GM21619 (cell line): ENCODE measurements at regions not wholly inside any gene's neighbourhood (a gene's known extent, or its start where the extent isn't known, plus 50 kb on each side); places are given as distances from the start of the nearest gene placed in this dataset.
"Not testable (repeated sequence)": the region's sequence is repeated elsewhere in the genome, so short reads cannot be mapped to it uniquely, and the experiment has no call there.

Source experiments
- ATAC-seq: cut with Tn5 transposase; IDR thresholded peaks from one replicate; pipeline ENCODE4 v1.9.1; 2021; ENCODE audit not compliant: unreplicated experiment

DNA sequence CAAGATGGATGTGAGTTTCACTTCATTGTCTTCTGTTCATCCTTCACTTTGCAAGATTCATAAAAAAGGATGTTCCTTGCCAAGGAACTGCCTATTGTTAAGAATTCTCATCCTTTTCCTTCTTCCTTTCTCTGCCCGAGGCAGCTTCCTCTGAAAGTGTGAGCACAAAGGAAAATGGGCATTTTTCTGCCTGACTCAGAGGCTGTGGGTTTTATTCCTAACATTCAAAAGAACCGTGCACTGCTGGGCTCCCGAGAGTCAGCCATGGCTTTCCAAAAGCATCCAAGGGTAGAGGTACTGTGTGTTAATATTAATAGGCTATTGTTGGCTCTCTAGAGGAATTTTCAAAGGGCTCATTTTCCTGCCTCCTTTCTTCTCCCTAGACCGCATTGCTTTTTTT, 289.4 kb downstream of the ABCC12 start:
- ATAC-seq, result no peak

DNA sequence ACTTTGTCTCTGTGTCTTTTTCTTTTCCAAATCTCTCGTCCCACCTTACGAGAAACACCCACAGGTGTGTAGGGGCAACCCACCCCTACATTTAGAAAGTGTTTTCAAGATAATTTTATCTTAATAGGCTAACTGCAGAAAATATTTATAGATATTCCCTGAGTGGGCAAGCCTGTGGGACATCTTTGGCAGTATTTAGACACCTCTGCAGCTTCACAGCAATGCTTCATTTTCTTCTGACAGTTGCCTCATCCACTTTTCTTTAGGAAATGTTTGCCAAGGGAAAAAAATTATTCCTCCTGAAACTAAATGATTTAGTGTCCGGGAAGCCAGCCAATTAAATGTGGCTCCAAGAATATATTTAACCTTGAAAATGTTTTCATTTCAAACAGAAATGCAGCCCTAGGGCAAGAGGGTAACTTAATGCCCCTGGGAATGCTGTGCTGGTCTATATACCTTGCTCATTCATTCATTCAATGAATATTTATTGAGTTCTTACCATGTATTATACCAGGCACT, 290.4 kb downstream of the ABCC12 start:
- ATAC-seq, result no peak

DNA sequence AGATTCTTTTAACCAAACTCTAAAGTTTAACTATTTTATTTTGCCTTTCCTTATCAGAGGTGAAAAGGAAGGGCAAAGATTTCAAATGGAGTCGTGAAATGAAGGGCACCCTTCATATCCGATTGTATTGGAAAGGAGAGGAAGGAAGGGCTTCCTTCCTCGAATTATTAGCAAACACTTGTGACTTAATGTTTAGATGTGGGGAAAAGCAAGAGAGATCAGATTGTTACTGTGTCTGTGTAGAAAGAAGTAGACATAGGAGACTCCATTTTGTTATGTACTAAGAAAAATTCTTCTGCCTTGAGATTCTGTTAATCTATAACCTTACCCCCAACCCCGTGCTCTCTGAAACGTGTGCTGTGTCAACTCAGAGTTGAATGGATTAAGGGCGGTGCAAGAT, 291.5 kb downstream of the ABCC12 start:
- not testable (repeated sequence) for ATAC-seq

DNA sequence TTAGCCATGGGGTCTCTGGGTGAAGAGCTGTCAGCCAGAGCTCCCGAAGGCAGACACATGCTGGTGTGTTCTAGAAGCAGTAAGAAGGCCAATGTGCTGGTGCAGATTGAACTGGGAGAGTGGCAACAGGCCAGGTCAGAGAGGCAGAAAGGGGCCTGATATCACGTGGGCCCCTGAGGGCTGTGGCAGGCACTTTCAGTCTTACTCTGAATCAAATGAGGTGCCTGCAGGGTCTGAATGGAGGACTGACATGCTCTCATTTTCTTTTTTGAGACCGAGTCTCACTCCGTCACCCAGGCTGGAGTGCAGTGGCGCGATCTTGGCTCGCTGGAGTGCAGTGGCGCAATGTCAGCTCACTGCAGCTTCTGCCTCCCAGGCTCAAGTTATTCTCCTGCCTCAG, 293.8 kb downstream of the ABCC12 start:
- no peak for ATAC-seq

DNA sequence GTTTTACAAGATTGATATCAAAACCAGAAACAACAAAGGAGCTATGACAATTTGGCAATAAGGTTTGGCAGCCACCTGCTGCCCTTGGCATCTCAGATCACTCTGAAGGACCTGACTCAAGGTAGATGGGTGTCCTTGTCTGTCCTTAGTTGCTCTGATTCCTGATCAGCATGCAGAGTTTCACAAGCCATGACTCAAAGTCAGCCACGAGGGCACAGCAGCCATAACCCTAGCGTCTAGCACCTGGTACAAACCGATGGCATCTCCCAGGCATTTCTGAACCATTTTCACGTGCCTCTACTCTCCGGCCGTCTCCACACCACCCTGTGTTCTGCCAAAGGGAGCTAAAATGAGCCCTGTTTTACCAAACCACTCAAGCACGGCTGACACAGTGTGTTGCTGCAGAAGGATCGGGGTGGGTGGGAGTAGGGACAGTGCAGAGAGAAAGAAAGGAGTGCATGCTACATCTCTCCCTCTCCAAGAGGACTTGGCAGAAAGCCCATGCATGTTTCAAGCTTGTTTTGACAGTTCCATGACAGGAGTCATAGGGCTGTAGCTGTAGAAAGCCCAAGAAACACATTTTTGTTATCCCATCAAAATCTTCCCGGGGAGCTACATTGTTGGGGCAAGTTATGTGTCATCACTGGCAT, 297.3 kb downstream of the ABCC12 start:
- ATAC-seq, result no peak

DNA sequence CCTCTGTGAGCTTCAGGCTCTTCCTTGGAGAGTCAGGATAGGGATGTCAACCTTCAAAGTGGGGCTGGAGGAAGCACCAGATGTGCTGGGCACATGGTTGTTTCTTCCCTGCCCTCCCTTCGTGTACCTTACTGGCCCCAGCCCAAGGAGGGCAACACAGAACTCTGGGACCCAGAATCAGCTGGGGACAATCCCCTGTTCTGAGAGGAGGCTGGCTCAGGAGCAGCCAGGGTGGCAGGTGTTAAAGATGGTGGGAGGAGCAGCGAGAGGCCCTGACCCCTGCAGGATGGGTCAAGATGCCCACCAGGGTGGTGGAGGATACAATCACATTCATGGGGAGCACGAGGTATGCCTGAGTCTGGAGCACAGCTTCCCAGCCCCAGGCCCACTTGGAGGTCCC, 300.4 kb downstream of the ABCC12 start:
- no peak for ATAC-seq

DNA sequence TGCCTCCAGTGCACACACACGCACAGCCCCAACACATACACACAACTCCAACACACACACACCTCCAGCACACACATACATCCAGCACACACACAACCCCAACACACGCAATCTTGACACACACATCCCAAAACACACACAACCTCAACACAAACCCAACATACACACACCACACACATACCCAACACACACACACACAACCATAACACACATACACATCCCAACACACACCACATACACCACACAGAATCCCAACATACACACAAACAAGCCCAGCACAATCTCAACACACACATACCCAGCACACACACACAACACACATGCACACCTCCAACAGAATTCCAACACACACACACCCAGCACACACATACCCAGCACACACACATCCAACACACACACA, 301.1 kb downstream of the ABCC12 start:
- no peak for ATAC-seq

DNA sequence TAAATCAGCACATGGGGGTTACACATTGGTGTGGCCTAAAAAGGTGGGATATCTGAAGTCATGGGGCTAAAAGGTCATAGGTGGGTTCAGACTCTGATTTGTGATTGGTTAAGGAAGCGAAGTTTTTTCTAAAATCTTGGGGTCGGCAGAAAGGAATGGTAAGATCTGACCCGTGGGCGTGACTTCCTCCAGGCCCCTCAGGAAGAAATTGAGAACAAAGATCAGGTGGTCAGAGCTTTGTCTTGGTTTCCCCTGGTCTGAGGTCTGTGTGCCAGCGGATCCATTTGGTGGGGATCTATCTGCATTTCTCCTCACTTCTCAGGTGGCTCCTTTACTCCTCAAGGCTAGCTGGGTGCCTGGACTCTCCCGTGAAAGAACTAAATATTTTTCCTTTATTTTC, 302.8 kb downstream of the ABCC12 start:
- no peak for ATAC-seq

DNA sequence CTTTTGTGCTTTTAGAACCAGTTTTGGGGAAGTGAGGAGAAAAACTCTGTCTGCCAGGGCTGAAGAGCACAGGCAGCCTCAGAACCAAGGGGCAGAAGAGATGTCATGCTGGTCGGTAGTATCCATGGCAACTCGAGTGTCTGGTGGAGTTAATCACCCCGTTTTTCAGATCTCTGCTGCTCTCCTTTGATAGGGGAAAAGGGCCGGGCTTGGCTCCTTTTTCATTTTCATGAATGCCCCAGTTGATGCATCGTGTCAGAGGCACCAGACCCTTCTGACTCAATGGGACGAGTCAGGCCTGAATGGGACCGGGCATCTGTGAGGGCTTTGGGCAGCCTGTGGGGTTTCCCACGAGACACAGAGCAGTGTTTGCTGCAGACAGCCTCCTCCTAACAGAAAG, 304.6 kb downstream of the ABCC12 start:
- ATAC-seq, result no peak

DNA sequence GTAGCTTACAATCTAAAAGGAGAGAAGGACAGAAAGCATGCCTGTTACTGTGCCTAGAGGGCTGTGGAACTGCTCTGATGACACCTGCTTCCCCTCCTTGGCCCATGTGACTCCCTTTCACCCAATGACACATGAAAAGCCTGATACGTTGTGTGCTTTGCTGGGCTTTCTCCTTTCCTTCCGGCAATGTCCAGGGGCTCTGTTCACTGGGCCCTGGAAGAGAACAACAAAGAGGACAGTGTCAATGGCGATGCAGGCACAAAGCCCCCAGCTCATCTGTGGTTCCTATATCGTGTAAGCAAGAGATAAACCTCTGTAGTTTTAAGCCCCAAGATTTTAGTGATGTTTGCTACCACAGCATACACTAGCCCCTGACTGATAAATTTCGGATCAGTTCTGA, 306.1 kb downstream of the ABCC12 start:
- ATAC-seq, result no peak

DNA sequence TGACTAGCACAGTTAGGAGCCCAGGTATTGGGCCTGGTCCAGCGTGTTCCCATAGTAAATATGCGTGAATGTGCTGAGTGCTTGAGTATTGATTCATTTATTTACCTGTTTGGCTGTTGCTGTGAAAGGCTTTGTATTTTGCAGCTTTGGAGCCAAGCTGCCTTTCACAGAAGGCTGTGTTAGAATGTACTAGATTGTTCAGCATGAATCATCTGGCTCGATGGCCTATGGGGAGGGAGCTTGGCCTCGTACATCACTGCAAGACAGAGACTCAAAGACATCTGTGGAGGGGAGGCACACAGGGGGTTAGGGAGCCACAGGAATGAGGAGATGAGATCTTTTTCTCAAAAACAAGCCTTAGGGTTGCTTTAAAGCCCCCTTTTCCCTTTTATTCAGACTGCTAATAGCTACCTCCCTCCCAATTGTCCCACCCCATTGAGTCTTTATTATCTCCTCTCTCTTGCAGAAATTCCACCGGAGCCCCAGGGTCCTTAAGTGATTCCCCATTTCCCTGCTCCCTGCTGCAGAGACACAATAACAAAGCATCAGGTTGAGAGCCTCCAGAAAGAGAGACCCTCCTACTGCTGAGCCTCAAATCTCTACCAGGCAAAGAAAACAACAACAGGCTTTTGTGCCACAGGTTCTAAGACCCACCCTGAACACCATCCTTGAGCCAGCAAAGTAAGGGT, 307.2 kb downstream of the ABCC12 start:
- ATAC-seq, result no peak

DNA sequence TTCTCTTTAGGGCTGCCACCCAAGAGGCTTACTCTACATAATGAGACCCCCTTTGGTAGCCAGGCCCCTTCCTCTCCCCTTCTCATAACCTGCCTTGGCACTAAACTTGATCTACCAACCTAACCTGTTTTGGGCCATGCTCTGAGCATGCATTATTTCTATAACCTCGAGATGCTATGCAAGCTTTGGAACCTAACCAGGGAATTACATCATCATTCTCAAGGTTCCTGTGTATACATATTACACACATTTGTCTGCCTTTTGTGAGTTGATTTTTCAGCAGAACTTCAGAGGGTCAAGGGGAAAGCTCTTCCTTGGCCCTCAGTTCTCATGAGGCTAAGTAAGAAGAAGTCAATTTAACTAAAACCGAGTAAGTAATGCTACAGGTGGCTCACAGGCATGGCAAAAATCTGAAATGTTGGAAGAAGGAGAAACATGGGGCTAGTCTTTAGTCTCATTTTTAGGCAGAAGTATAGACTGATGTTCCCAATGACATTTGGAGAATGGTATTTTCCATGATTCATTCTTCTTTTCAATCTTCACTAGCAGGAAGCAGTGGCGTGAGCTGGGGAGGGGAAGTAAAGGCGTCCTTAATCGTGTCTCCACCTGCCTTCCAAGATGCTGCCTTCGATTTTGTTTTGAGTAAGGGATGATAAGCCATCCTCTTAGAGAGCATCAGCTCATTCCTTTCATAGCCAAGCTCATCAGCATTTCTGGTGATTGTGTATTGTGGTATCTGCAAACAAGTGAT, 308.4 kb downstream of the ABCC12 start:
- no peak for ATAC-seq

DNA sequence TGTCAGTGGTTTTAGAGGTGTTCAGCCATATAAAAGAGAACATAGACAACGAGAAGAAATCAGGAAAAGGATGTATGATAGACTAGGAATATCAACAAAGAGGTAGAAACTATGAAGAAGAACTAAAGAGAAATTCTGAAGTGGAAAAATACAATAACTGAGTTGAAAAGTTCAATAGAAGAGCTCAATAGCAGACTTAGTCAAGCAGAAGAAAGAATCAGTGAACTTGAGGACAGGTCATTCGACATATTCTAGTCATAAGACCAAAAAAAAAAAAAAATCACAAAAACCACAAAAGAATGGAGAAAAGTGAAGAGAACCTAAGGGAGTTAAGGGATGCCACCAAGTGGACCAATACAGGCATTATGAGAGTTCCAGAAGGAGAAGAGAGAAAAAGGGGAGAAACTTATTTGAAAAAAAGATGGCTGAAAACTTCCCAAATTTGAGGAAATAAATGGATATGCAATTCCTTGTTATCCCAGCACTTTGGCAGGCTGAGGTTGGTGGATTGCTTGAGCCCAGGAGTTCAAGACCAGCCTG, 321.2 kb downstream of the ABCC12 start:
- no peak for ATAC-seq

DNA sequence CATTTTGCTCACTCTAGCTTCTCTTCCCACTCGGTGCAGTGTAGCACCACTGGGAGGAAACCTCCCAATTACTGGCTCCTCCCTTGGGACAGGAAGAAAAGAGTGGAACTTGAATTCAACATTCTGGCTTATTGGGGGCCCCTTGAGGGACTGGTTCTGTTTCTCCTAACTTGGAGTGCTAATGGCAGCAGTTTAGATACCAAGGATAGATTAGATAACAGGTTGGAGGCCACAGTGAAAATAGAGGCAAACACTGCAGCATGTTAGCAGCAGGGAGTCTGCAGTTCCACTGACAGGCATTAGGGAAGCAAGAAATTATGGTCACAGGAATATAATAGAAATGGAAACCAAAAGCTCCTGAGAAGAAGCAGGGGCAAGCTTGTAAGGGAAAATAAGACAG, 322.0 kb downstream of the ABCC12 start:
- ATAC-seq, result no peak

DNA sequence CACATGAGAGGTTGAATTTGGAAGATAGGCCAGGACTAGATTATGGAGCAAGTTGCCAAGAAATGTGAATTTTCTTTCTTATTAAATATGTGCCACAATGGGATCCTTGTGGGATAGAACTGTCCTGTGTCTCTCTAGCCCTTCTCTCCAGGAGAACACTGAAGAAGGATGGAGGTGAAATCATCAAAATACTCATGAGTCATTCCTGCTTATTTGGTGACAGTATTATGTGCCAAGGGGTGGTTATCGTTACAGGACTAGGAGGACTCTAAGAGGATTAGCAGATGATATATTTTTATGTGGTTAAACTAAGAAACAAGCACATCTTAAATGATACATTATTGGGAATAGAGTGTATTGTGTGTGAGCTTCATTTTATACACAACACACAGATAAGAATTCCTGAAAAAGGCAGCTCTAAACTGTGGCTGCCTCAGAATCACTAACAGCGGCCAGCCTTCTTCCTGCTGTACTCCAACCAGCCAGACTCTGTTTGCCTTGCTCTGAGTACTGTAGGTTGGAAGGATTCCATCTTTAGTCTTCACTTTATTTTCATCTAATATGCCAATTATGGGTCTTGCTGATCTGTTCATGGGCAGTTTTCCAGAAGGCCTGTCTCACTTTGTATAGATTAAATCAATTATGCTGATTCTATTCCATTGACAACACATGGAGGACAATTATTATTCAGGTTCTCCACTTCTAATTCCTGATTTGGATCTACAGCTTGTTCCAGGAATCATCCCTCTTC, 325.8 kb downstream of the ABCC12 start:
- no peak for ATAC-seq

DNA sequence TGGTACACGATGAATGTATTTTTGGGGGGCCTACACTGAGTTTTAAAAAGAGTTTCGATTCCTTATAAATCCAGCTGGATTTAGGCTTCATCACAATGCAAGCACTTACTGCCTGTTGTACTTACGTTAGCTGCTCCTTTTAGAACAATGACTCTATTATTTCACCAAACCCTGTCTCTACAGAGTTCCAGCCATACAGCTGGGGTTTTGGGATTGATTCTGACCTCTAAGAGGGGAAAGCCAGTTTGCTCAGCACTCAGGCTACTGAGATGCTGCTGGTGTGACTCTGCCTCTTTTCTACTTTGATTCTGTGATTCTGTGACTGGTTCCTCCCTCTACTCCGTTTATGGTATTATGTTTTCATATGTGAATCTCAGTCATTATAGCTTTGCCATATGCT, 329.7 kb downstream of the ABCC12 start:
- no peak for ATAC-seq

DNA sequence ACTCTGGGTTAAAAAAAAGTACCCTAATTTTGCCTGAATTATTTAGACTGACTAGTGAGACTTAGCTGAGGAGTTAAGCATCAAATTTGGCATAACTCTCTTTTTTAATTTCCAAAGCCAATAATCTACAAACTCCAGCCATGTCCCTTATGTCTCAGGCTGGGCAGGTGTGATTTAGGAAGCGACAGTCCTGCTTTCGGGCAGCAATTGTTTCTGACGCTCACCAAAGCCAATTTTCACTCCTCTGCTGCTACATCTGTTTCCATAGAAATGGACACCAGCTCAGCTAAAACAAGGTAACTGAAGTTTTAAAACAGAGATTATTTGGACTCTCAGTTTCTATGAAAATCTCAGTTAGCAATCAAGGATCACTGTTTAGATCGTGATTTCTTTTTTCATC, 338.7 kb downstream of the ABCC12 start:
- no peak for ATAC-seq

DNA sequence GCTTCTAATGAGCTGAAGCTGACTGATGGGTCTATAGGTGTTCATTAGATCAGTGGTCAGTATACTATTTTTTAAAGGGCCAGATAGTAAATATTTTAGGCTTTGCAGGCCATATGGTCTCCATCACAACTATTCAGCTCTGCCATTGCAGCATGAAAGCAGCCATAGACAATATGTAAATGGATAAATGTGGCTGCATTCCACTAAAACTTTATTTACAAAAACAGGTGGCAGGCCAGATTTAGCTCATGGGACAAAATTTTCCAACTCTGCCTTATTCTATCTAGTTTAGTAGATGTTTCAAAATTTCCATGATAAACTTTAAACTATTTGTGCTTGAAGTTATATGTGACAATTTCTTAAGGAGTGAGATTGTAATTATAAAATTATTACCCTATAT, 339.3 kb downstream of the ABCC12 start:
- no peak for ATAC-seq

DNA sequence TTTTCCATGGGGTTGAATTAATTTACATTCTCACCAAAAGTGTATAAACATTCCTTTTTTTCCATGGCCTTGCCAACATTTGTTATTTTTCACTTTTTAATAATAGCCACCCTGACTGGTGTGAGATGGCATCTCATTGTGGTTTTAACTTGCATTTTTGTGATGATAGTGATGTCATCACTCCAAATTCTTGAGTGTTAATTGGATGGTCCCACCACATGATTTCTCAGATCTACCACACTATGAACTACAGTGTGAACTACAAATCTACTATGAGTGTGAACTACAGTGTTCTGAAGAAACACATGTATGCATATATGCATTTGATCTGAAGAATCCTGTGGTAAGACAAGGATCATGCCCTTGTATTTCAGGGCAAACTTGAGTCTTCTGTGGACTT, 340.1 kb downstream of the ABCC12 start:
- ATAC-seq, result no peak

DNA sequence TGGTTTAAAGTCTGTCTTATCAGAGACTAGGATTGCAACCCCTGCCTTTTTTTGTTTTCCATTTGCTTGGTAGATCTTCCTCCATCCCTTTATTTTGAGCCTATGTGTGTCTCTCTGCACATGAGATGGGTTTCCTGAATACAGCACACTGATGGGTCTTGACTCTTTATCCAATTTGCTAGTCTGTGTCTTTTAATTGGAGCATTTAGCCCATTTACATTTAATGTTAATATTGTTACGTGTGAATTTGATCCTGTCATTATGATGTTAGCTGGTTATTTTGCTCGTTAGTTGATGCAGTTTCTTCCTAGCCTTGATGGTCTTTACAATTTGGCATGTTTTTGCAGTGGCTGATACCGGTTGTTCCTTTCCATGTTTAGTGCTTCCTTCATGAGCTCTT, 344.0 kb downstream of the ABCC12 start:
- ATAC-seq, result not testable (repeated sequence)

DNA sequence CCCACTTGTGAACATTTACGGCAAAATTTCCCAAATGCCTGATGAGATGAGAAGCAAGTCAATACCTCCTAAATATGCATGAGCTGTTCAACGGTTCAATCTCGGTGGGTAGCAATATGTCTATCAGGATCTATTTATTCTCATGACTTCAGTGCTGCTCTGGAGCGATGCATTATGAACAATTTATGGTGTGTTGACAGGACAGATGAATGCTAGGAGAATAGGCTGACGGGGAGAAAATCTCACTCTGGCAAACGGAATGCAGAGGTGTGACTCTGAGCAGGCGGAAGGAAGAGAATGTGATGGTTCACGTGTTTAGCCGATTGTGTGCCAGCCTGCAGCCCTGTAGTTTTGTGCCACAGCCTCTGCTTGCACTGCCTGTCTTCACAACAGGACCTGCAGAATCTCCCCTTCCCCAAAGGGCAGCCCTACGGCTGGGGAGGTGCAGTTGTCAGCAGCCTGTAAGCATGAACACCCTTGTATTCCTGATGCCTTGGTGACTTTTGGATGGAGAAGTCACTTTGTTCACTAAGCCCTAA, 345.2 kb downstream of the PHKB start:
- no peak for ATAC-seq
